Duodenal mucosa (tissue), 2 donors: ENCODE measurements at regions not wholly inside any gene's neighbourhood (a gene's known extent, or its start where the extent isn't known, plus 50 kb on each side); places are given as distances from the start of the nearest gene placed in this dataset.

Experiments used
- H3K27ac ChIP-seq: one replicate; pipeline ENCODE4 v1.7.0; 2013; ENCODE audit warnings: low read depth, low read length
- H3K27me3 ChIP-seq, 2 donors: one replicate each; pipeline ENCODE4 v1.7.0; 2013; ENCODE audit warnings: low read length in 2 of 2, control low read depth in 1 of 2; ENCODE audit not compliant: insufficient read depth in 2 of 2, control insufficient read depth in 1 of 2
- H3K36me3 ChIP-seq, 2 donors: one replicate each; pipeline ENCODE4 v1.7.0; 2013; ENCODE audit warnings: low read length in 2 of 2, control low read depth in 1 of 2; ENCODE audit not compliant: insufficient read depth in 2 of 2, control insufficient read depth in 1 of 2
- H3K4me1 ChIP-seq, 2 donors: one replicate each; pipeline ENCODE4 v1.7.0; 2013; ENCODE audit warnings: low read length in 2 of 2, control low read depth in 1 of 2; ENCODE audit not compliant: insufficient read depth in 2 of 2, control insufficient read depth in 1 of 2
- H3K4me3 ChIP-seq, 2 donors: one replicate each; pipeline ENCODE4 v1.7.0; 2013; ENCODE audit warnings: low read length in 2 of 2, low read depth in 1 of 2
- H3K9ac ChIP-seq, 2 donors: one replicate each; pipeline ENCODE4 v1.7.0; 2013; ENCODE audit warnings: low read length in 2 of 2, low read depth in 1 of 2
- H3K9me3 ChIP-seq, 2 donors: one replicate each; pipeline ENCODE4 v1.7.0; 2013; ENCODE audit warnings: low read length in 2 of 2, control low read depth in 1 of 2; ENCODE audit not compliant: control insufficient read depth in 1 of 2

GRCh38 chrX:8033175-8033574, 106.0 kb upstream of the PNPLA4 start:
- peaks cover 0 to 2% of the 10 kb centered on the region in 2 donors for H3K4me1 ChIP-seq

GRCh38 chrX:8030361-8030760, 103.1 kb upstream of the PNPLA4 start:
- Histone ChIP-seq H3K27me3 (no peaks in the 10 kb centered on the region), H3K9me3 (no peaks in the 10 kb centered on the region)

More at GRCh38 chrX:8033175-8033574, 106.0 kb upstream of the PNPLA4 start:
- Histone ChIP-seq H3K36me3 (no peaks in the 10 kb centered on the region), H3K27me3 (no peaks in the 10 kb centered on the region), H3K27ac (no peak overlapping the region), H3K4me3 (no peak overlapping the region), H3K9ac (no peak overlapping the region), H3K9me3 (no peaks in the 10 kb centered on the region)

GRCh38 chrX:8027827-8028226, 100.6 kb upstream of the PNPLA4 start:
- no peak overlapping the region for H3K4me3 ChIP-seq
- H3K27ac ChIP-seq = no peak overlapping the region
- no peak overlapping the region for H3K9ac ChIP-seq
- no peaks in the 10 kb centered on the region for H3K9me3 ChIP-seq
- H3K36me3 ChIP-seq = no peaks in the 10 kb centered on the region
- H3K27me3 ChIP-seq = no peaks in the 10 kb centered on the region
- H3K4me1 ChIP-seq = no peaks in the 10 kb centered on the region

More at GRCh38 chrX:8030361-8030760, 103.1 kb upstream of the PNPLA4 start:
- H3K9ac ChIP-seq = no peak overlapping the region
- H3K4me3 ChIP-seq = no peak overlapping the region
- H3K36me3 ChIP-seq = no peaks in the 10 kb centered on the region
- H3K27ac ChIP-seq = no peak overlapping the region
- H3K4me1 ChIP-seq = no peaks in the 10 kb centered on the region

- Histone ChIP-seq H3K27ac (no peak overlapping the region), H3K4me1 (no peaks in the 10 kb centered on the region), H3K9me3 (no peaks in the 10 kb centered on the region), H3K27me3 (no peaks in the 10 kb centered on the region), H3K36me3 (no peaks in the 10 kb centered on the region), H3K9ac (no peak overlapping the region), H3K4me3 (no peak overlapping the region)
These were observed 98.5 kb upstream of the PNPLA4 start for GRCh38 chrX:8025705-8026104.

GRCh38 chrX:8018934-8019333, 91.7 kb upstream of the PNPLA4 start:
- H3K9ac ChIP-seq = no peak overlapping the region
- H3K4me1 ChIP-seq = no peaks in the 10 kb centered on the region
- H3K27me3 ChIP-seq = no peaks in the 10 kb centered on the region
- no peaks in the 10 kb centered on the region for H3K9me3 ChIP-seq
- H3K27ac ChIP-seq = no peak overlapping the region
- H3K36me3 ChIP-seq = no peaks in the 10 kb centered on the region
- no peak overlapping the region for H3K4me3 ChIP-seq

- H3K9ac ChIP-seq = no peak overlapping the region
- H3K4me3 ChIP-seq = no peak overlapping the region
- H3K4me1 ChIP-seq = no peaks in the 10 kb centered on the region
- no peak overlapping the region for H3K27ac ChIP-seq
- H3K36me3 ChIP-seq = no peaks in the 10 kb centered on the region
- H3K27me3 ChIP-seq = no peaks in the 10 kb centered on the region
- no peaks in the 10 kb centered on the region for H3K9me3 ChIP-seq
These were observed 82.9 kb upstream of the PNPLA4 start for GRCh38 chrX:8010105-8010504.

GRCh38 chrX:8005678-8006347, 78.6 kb upstream of the PNPLA4 start:
- no peak overlapping the region for H3K4me3 ChIP-seq
- H3K9ac ChIP-seq = no peak overlapping the region
- H3K9me3 ChIP-seq = no peaks in the 10 kb centered on the region
- H3K4me1 ChIP-seq = no peaks in the 10 kb centered on the region
- no peak overlapping the region for H3K27ac ChIP-seq
- no peaks in the 10 kb centered on the region for H3K36me3 ChIP-seq
- H3K27me3 ChIP-seq = no peaks in the 10 kb centered on the region

- H3K9ac ChIP-seq = no peak overlapping the region
- no peak overlapping the region for H3K4me3 ChIP-seq
- H3K9me3 ChIP-seq = no peaks in the 10 kb centered on the region
- no peak overlapping the region for H3K27ac ChIP-seq
- no peaks in the 10 kb centered on the region for H3K4me1 ChIP-seq
- no peaks in the 10 kb centered on the region for H3K27me3 ChIP-seq
- H3K36me3 ChIP-seq = no peaks in the 10 kb centered on the region
These were observed 76.1 kb upstream of the PNPLA4 start for GRCh38 chrX:8003147-8003883.

GRCh38 chrX:7996851-7997250, 69.6 kb upstream of the PNPLA4 start:
- H3K36me3 ChIP-seq = no peaks in the 10 kb centered on the region
- H3K4me3 ChIP-seq = no peak overlapping the region
- no peaks in the 10 kb centered on the region for H3K9me3 ChIP-seq
- no peaks in the 10 kb centered on the region for H3K27me3 ChIP-seq
- no peak overlapping the region for H3K27ac ChIP-seq
- no peaks in the 10 kb centered on the region for H3K4me1 ChIP-seq
- no peak overlapping the region for H3K9ac ChIP-seq

- Histone ChIP-seq H3K36me3 (no peaks in the 10 kb centered on the region), H3K4me1 (no peaks in the 10 kb centered on the region), H3K9ac (no peak overlapping the region), H3K27me3 (no peaks in the 10 kb centered on the region), H3K9me3 (no peaks in the 10 kb centered on the region), H3K27ac (no peak overlapping the region), H3K4me3 (no peak overlapping the region)
These were observed 69.2 kb upstream of the PNPLA4 start for GRCh38 chrX:7996414-7996813.
